GM12878 (cell line): ENCODE measurements at regions not wholly inside any gene's neighbourhood (a gene's known extent, or its start where the extent isn't known, plus 50 kb on each side); places are given as distances from the start of the nearest gene placed in this dataset.

ENCODE experiments used
- ATAC-seq: fragments of 200-7000 bp; cut with Tn5 transposase; 3 replicates; pipeline ENCODE4 v1.9.1; 2020; ENCODE audit warnings: mild to moderate bottlenecking, moderate library complexity
- BruUV-seq: library from RNA; stranded (reverse); fragments of 400-500 nt; replicated peaks from 2 replicates; lab custom pipeline; 2021; lab: Mats Ljungman, UMichigan
- CTCF ChIA-PET: fragments of 300-600 bp; sonication (Branson Sonifier 250); formaldehyde crosslinking; extraction: SDS; loops from one replicate; lab custom pipeline; 2021; ENCODE audit warnings: inconsistent platforms; lab: Yijun Ruan, JAX
- POLR2A ChIA-PET: fragments of 350-600 bp; formaldehyde crosslinking; extraction: SDS; loops from one replicate; lab custom pipeline; 2021; ENCODE audit warnings: inconsistent platforms; lab: Charles Lee
- RAD21 ChIA-PET: fragments of 300-600 bp; sonication (Branson Sonifier 250); formaldehyde crosslinking; loops from one replicate; lab custom pipeline; 2023; ENCODE audit warnings: antibody characterized with exemption; ENCODE audit not compliant: unreplicated experiment; lab: Charles Lee
- SMC1A ChIA-PET: fragments of 300-600 bp; sonication (Branson Sonifier 250); formaldehyde crosslinking; loops from one replicate; lab custom pipeline; 2023; ENCODE audit not compliant: unreplicated experiment, uncharacterized antibody; lab: Charles Lee
- DNase-seq: peaks from one replicate; pipeline ENCODE4 v3.0.0-alpha.2; 2011; ENCODE audit warnings: low read depth, low spot score
- FAIRE-seq: peaks from 3 replicates; lab custom pipeline; 2011; peaks lifted over from hg19 to GRCh38; lab: Jason Lieb, UNC
- H2AFZ ChIP-seq: 2 replicates; pipeline ENCODE4 v1.6.0; 2011; ENCODE audit warnings: low read depth, low read length, control low read depth; ENCODE audit not compliant: control insufficient read depth
- H3K27ac ChIP-seq: 2 replicates; pipeline ENCODE4 v1.5.1; 2011; ENCODE audit warnings: control low read depth; ENCODE audit not compliant: control insufficient read depth, insufficient read depth
- H3K27me3 ChIP-seq, 2 experiments: replicated peaks in 1 of 2; 2 replicates each; pipeline versions ENCODE4 v1.6.0 to v1.6.1; 2011; ENCODE audit warnings: low read length in 1 of 2; ENCODE audit not compliant: control insufficient read depth in 2 of 2, insufficient read depth in 2 of 2
- H3K36me3 ChIP-seq, 2 experiments: 2 replicates each; pipeline ENCODE4 v1.5.1; 2011; ENCODE audit warnings: low read length in 1 of 2; ENCODE audit not compliant: control insufficient read depth in 2 of 2, insufficient read depth in 2 of 2
- H3K4me1 ChIP-seq: 2 replicates; pipeline ENCODE4 v1.6.1; 2011; ENCODE audit warnings: mild to moderate bottlenecking, low read length, moderate library complexity, mixed read lengths; ENCODE audit not compliant: control insufficient read depth, insufficient read depth
- H3K4me2 ChIP-seq: 2 replicates; pipeline ENCODE4 v1.6.0; 2011; ENCODE audit warnings: control low read depth; ENCODE audit not compliant: control insufficient read depth, insufficient read depth
- H3K4me3 ChIP-seq: fragments of 200-600 bp; sonication (generic); 2 replicates; pipeline ENCODE4 v1.5.1; 2016
- H3K79me2 ChIP-seq: 2 replicates; pipeline ENCODE4 v1.6.0; 2011; ENCODE audit warnings: low read length; ENCODE audit not compliant: control insufficient read depth, insufficient read depth
- H3K9ac ChIP-seq: 2 replicates; pipeline ENCODE4 v1.8.0; 2011; ENCODE audit warnings: low read length, control low read depth, mixed read lengths; ENCODE audit not compliant: control insufficient read depth, insufficient read depth
- H3K9me3 ChIP-seq: replicated peaks from 3 replicates; pipeline ENCODE4 v1.5.1; 2011; ENCODE audit warnings: mild to moderate bottlenecking, low read length; ENCODE audit not compliant: control insufficient read depth, insufficient read depth
- H4K20me1 ChIP-seq: 2 replicates; pipeline ENCODE4 v1.6.0; 2011; ENCODE audit not compliant: control insufficient read depth, insufficient read depth
- BHLHE40 ChIP-seq, 2 experiments: fragments of 450-650 bp in 1 of 2; IDR thresholded peaks; 2 replicates each; pipeline ENCODE4 v1.6.1; 2011 to 2017; ENCODE audit warnings: low read depth in 2 of 2, borderline replicate concordance in 1 of 2, improper control_type of control experiment in 1 of 2, low read length in 1 of 2, mild to moderate bottlenecking in 1 of 2
- CBX5 ChIP-seq: sonication (generic); IDR thresholded peaks from 2 replicates; pipeline ENCODE4 v1.6.1; 2016; ENCODE audit warnings: low read depth, moderate library complexity, mild to moderate bottlenecking, inconsistent platforms
- E4F1 ChIP-seq: fragments of 450-650 bp; IDR thresholded peaks from 2 replicates; pipeline ENCODE4 v1.6.1; 2018; ENCODE audit warnings: borderline replicate concordance, mild to moderate bottlenecking; ENCODE audit not compliant: partially characterized antibody
- IRF4 ChIP-seq: IDR thresholded peaks from 2 replicates; pipeline ENCODE4 v1.6.1; 2011; ENCODE audit warnings: low read depth, low read length
- JUND ChIP-seq: IDR thresholded peaks from 2 replicates; pipeline ENCODE4 v1.6.1; 2012; ENCODE audit warnings: low read depth, mild to moderate bottlenecking, low read length, improper control_type of control experiment, moderate library complexity
- MTA2 ChIP-seq: fragments of 450-650 bp; IDR thresholded peaks from 2 replicates; pipeline ENCODE4 v1.6.1; 2016; ENCODE audit warnings: low read depth, mild to moderate bottlenecking, moderate library complexity
- RAD21 ChIP-seq: IDR thresholded peaks from 2 replicates; pipeline ENCODE4 v1.6.1; 2011; ENCODE audit warnings: mild to moderate bottlenecking, low read depth, low read length, moderate library complexity; ENCODE audit not compliant: insufficient read depth
- RELB ChIP-seq: fragments of 450-650 bp; IDR thresholded peaks from 2 replicates; pipeline ENCODE4 v1.6.1; 2017; ENCODE audit warnings: low read depth, mild to moderate bottlenecking, moderate library complexity
- SMC3 ChIP-seq: IDR thresholded peaks from 2 replicates; pipeline ENCODE4 v1.6.1; 2011; ENCODE audit warnings: low read length, improper control_type of control experiment, borderline replicate concordance
- TARDBP ChIP-seq: IDR thresholded peaks from 2 replicates; pipeline ENCODE4 v1.6.1; 2016; ENCODE audit warnings: borderline replicate concordance
- TCF3 ChIP-seq: IDR thresholded peaks from 2 replicates; pipeline ENCODE4 v1.6.1; 2012; ENCODE audit warnings: low read depth, mild to moderate bottlenecking, low read length, borderline replicate concordance; ENCODE audit not compliant: insufficient read depth
- YY1 ChIP-seq: IDR thresholded peaks from 2 replicates; pipeline ENCODE4 v1.6.1; 2011; ENCODE audit warnings: low read depth, mild to moderate bottlenecking, low read length
- ZBED1 ChIP-seq: IDR thresholded peaks from 2 replicates; pipeline ENCODE4 v1.6.1; 2016; ENCODE audit warnings: borderline replicate concordance
- in situ Hi-C: fragments of 300-500 bp; cut with MboI; formaldehyde crosslinking; loops from 9 replicates; pipeline ENCODE4 v1.14.3; 2018; ENCODE audit warnings: mixed read lengths
- intact Hi-C: fragments of 100-400 bp; cut with micrococcal nuclease; formaldehyde crosslinking; loops from one replicate; pipeline ENCODE4 v1.14.2; 2022; ENCODE audit not compliant: unreplicated experiment
- TF ChIP-seq, protein P1 (sequence below): fragments of 450-650 bp; conservative IDR thresholded peaks from 2 replicates; pipeline ENCODE4 v1.6.1; 2017; ENCODE audit warnings: mild to moderate bottlenecking, moderate library complexity
- TF ChIP-seq, protein P2 (sequence below): fragments of 450-650 bp; formaldehyde crosslinking; IDR thresholded peaks from 2 replicates; pipeline ENCODE4 v1.5.0; 2022; ENCODE audit warnings: mild to moderate bottlenecking, missing genetic modification characterization

GRCh38 chr14:83611906-83612390, 1918.0 kb upstream of the FLRT2 start:
- no peaks in the 10 kb centered on the region for H3K4me1 ChIP-seq
- H3K79me2 ChIP-seq, result no peaks in the 10 kb centered on the region
- no peak overlapping the region for H2AFZ ChIP-seq
- no peaks in the 10 kb centered on the region for H3K27me3 ChIP-seq
- CTCF ChIA-PET, result interaction anchor here (1.1 kb wide), 1 partner anchor 14 kb away, joined by 3 read pairs; no protein-coding TSS in a partner anchor
- RAD21 ChIA-PET, result no interaction called here
- SMC1A ChIA-PET, result no interaction called here
- no TSS peak for BruUV-seq
- no peak overlapping the region for H3K9ac ChIP-seq
- no peaks in the 10 kb centered on the region for H3K36me3 ChIP-seq
- no peaks in the 10 kb centered on the region for H4K20me1 ChIP-seq
- POLR2A ChIA-PET, result no interaction called here
- no peaks in the 10 kb centered on the region; the same call in 2 of the 3 replicates for H3K9me3 ChIP-seq
- no peak overlapping the region for H3K4me3 ChIP-seq
- H3K4me2 ChIP-seq, result no peak overlapping the region
- in situ Hi-C loops (no loop called here), intact Hi-C loops (no loop called here)
- no peak overlapping the region for H3K27ac ChIP-seq
- no peak for TF ChIP-seq JUND
- TF ChIP-seq MTA2, result no peak
- TF ChIP-seq, protein P1, sequence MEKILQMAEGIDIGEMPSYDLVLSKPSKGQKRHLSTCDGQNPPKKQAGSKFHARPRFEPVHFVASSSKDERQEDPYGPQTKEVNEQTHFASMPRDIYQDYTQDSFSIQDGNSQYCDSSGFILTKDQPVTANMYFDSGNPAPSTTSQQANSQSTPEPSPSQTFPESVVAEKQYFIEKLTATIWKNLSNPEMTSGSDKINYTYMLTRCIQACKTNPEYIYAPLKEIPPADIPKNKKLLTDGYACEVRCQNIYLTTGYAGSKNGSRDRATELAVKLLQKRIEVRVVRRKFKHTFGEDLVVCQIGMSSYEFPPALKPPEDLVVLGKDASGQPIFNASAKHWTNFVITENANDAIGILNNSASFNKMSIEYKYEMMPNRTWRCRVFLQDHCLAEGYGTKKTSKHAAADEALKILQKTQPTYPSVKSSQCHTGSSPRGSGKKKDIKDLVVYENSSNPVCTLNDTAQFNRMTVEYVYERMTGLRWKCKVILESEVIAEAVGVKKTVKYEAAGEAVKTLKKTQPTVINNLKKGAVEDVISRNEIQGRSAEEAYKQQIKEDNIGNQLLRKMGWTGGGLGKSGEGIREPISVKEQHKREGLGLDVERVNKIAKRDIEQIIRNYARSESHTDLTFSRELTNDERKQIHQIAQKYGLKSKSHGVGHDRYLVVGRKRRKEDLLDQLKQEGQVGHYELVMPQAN, result no peak
- no peak for TF ChIP-seq TCF3
- TF ChIP-seq RELB, result no peak
- TF ChIP-seq BHLHE40 (IDR thresholded peaks at IDR 0.05; ENCODE audit: borderline replicate concordance in 1 of 2, low read depth in 2 of 2, low read length in 1 of 2), result no peak
- no peak for TF ChIP-seq ZBED1
- TF ChIP-seq E4F1, result no peak
- TF ChIP-seq CBX5, result no peak
- TF ChIP-seq IRF4, result no peak
- no peak for TF ChIP-seq TARDBP
- TF ChIP-seq, protein P2, sequence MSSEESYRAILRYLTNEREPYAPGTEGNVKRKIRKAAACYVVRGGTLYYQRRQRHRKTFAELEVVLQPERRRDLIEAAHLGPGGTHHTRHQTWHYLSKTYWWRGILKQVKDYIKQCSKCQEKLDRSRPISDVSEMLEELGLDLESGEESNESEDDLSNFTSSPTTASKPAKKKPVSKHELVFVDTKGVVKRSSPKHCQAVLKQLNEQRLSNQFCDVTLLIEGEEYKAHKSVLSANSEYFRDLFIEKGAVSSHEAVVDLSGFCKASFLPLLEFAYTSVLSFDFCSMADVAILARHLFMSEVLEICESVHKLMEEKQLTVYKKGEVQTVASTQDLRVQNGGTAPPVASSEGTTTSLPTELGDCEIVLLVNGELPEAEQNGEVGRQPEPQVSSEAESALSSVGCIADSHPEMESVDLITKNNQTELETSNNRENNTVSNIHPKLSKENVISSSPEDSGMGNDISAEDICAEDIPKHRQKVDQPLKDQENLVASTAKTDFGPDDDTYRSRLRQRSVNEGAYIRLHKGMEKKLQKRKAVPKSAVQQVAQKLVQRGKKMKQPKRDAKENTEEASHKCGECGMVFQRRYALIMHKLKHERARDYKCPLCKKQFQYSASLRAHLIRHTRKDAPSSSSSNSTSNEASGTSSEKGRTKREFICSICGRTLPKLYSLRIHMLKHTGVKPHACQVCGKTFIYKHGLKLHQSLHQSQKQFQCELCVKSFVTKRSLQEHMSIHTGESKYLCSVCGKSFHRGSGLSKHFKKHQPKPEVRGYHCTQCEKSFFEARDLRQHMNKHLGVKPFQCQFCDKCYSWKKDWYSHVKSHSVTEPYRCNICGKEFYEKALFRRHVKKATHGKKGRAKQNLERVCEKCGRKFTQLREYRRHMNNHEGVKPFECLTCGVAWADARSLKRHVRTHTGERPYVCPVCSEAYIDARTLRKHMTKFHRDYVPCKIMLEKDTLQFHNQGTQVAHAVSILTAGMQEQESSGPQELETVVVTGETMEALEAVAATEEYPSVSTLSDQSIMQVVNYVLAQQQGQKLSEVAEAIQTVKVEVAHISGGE (CRISPR knock-in tag), result no peak
- no peak for TF ChIP-seq RAD21
- TF ChIP-seq YY1, result no peak
- TF ChIP-seq SMC3, result no peak
- FAIRE-seq (no peak), ATAC-seq (no peak), DNase-seq (no peak)
